Activated CD4-positive, alpha-beta T cell treated with anti-CD3 and anti-CD28 coated beads, Interleukin-2, Interleukin-6, amounts not matched to agents 100 ng/mL and 50 ng/mL, durations not matched to agents 16 hours and 8 hours (primary cell): ENCODE measurements at regions not wholly inside any gene's neighbourhood (a gene's known extent, or its start where the extent isn't known, plus 50 kb on each side); places are given as distances from the start of the nearest gene placed in this dataset.
"Not testable (repeated sequence)": the region's sequence is repeated elsewhere in the genome, so short reads cannot be mapped to it uniquely, and the experiment has no call there.

Source experiments
- DNase-seq: peaks from one replicate; pipeline ENCODE4 v3.0.0-alpha.2; 2020

DNA sequence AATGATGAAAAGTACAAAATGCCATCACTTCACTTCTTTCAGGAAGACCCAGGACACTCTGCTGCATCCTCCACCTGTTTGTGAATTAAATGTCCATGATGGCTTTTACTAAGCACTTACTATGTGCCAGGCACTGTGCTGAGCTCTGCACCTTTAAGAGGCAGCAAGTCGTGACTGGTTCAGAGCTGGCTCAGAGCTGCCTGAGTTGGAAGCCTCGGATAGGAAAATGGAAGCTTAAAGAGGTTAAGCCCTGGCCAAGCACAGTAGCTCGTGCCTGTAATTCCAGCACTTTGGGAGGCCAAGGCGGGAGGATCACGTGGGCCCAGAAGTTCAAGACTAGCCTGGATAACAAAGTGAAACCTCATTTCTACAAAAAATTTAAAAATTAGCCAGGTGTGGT, 95.6 kb downstream of the SNX5 start:
- DNase-seq: no peak

DNA sequence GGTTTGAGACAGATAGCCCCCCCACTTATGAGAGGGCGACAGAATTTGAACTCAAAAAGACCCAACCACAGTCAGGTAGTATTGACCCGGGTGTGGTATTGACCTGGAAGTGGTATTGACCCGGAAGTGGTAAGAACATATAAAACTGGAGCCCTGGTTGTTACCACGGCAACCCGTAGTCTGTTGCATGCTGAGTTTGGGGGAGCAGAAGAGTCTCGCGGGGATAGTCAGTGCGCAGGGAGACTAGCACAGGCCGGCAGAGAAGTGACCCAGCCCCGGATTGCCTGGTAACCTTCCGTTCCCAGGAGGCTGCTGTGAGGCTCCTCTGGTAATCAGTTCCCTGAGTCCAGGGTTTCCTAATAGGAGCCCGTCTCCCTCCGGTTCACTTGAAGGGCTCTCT, 96.2 kb downstream of the SNX5 start:
- DNase-seq: no peak

DNA sequence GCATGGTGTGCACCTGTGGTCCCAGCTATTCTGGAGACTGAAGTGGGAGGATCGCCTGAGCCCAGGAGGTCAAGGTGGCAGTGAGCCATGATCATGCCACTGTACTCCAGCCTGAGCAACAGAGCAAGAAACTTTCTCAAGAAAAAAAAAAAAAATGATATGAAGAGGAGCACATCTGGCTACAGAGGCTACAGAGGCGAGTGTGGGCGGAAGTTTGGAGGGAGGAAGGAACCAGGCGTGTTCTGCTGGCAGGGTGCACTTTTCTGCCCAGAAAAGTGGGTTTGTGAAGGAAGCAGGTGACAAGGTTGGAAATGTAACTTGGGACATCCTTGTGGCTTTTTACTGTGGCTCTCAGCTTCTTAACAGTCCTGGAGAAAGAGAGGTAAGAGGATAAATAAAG, 96.7 kb downstream of the SNX5 start:
- no peak for DNase-seq

DNA sequence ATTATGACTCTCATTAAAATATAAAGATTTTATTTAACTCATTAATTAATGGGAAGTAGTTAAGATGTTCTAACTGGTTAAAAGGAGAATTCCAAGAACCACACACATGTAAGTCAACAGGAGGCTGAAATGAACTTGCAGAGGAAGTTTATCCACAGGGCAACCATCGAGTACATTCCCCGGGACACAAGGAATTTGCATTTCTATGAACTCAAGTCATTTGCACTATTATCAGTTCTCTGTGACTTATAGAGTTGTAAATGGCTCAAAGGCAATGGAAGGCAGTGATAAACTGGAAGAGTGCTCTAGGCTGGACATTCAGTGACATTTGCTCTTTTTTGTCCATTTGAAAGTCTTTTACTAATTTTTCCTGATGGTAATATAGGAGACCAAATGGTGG, 97.4 kb downstream of the SNX5 start:
- DNase-seq: no peak

DNA sequence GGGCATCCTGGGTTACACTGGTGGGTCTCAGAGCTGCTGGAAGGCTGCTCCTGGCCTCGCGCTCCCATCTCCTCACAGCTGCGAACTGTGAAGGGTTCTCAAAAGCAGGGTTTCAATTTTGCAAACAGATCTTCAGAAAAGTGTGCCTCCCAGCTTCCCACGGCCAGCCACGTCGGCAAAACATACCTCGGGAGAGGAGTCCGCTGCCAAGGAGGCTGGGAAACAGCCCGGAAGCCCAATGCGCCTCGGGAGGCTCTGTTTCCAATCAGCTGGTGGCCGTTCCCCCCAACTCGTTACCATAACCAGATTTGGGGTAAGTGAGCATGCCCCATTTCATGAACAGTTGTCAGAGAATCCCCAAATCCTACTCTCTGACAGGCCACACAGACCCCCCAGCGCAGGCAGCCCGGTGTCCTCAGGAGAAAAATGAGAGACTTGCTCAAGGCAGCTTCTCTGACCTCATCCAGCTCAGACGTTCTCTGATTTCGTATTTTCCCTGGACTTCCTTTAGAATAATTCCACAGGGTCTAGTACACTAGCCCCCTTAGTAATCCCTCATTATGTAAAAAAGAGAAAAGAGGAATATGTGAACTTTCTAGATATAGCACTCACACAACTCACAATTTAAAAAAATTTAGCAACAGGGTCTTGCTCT, 98.4 kb downstream of the SNX5 start:
- no peak for DNase-seq

DNA sequence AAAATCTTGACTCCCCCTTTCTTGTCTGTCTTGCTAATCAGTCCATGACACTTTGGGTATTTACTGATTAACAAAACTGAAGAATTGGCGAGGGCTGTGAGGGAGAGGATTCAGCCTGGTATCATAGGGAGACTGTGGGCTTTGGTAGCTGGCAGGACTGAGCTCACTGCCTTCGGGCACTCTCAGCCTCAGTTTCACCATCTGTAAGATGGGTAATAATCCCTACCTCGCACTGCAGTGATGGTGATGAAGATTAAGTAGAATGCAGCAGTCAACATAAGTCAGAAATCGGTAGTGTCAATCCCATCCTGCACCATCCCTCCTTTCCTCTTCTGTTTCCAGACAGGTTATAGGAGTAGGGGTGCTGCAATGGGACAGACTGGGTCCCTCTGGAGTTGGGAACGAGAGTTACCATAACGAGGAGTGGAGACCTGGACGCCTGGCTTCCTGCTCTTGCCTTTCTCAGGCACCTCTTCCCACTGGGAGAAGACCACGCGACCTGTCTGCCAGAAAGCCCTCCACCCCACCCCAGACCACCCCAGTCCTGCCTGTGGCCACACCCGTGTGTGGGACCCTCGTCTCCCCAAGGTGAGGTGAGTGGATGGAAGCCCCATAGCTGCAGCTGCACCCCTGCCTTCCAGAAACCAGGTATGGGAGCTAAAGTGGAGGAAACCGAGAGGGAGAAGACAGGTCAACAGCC, 99.1 kb downstream of the SNX5 start:
- no peak for DNase-seq

DNA sequence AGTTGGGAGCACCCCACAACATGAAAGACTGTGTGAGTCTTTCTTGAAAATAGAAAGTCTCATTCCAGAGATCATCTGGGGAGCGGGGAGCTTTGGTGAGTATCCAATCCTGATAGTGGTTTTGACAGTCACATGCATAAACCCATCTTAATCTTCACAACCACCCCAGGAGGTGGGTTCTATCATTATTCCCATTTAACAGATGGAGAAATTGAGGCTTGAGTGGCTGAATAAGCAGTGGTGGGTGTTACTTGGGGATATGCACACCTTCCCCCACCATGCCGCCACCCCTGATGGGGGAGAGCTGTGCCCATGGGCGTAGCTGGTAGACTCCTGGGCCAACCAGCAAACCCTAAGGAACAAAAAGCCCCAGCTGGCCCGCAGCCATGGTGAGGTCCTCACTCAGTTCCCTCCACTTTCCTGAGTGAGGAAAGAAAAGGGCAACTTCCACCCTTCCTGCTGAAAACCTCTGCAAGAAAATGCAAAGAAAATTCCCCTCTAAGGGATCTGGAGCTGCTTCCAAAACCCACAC, 99.8 kb downstream of the SNX5 start:
- DNase-seq: no peak

DNA sequence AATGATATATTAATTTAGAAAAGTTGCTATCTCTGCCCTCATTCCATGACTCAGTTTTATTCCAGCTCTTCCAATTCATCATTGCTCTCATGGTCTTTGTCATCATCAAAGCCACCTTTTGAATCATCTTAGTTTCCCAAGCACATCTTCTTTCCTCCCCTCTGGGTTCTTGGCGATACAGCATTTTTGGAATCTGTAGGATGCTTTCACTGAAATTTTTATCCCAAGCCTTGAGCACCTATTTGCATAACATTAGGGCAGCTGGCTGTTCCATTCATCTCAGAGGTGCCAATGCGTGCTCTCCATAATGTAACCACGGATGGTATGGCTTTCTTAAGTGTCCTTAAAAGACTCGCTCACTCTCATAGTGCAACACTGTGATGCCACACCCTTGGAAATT, 100.4 kb downstream of the SNX5 start:
- DNase-seq: no peak

DNA sequence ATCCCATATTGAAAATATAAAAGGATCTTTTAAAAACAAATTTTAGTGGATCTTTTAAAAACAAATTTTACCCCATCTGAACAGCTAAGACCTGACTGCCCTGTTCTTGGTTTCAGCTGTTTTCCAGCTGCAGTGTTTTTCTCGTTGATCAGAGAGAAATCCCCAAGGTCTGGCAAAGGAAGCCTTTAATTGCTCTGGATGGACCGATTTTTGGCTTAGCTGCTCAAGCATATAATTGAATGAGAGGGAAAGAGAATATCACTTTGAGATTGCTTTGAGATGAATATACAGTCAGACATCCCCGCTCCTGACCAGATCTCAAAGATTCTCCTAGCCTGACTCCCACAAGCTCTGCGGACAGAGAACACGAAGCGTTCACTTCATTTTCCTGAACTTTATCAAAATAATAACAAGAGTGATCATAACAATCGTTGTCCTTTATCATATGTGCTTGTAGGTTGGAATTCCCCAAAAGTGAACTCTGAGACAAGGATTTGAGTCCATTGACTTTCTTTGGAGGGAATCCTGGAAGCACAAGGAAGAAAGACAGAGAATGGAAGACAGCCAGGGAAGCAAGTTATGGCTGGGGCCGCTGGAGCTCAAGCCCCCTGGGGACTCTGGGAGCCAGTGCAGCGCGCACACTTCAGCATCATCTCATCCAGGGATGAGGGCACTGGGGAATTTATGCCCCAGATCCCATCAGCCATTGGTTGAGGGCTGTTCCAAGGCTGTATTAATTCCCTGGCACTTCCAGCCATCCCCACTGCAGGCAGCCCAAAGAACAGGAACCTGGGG, 101.3 kb downstream of the SNX5 start:
- no peak for DNase-seq

DNA sequence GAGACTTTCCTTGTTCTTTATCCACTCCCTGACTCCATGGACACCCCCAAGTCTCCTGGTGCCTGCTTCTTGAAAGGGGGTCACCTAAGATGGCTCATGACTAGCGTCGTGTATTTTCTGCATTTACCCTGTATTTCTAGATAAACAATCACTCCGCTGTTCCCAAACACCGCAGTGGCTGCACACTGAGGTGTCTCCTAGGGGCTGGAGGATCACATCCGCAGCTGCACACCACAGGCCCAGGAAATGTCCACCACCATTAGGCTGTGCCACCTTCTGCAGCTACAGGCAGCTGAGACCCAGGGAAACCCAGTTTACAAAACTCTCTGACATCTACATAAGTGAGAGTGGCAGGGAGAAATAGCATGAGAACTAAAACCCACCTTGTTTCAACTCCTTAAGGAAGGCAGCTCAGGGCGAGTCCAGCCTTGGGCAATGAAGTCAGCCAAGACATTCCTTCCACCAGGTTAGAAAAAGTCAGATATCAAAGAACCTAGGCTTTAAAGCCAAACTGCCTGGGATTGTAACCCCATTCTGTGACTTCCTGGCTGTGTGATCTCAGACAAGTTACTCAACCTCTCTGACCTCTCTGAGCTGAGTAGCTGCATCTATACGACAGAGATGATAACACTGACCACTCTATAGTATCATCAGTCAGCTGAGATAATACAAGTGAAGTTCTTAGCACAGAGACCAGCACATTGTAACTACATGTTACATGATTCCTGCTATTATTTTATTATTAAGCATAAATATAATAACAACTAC, 102.2 kb downstream of the SNX5 start:
- no peak for DNase-seq

DNA sequence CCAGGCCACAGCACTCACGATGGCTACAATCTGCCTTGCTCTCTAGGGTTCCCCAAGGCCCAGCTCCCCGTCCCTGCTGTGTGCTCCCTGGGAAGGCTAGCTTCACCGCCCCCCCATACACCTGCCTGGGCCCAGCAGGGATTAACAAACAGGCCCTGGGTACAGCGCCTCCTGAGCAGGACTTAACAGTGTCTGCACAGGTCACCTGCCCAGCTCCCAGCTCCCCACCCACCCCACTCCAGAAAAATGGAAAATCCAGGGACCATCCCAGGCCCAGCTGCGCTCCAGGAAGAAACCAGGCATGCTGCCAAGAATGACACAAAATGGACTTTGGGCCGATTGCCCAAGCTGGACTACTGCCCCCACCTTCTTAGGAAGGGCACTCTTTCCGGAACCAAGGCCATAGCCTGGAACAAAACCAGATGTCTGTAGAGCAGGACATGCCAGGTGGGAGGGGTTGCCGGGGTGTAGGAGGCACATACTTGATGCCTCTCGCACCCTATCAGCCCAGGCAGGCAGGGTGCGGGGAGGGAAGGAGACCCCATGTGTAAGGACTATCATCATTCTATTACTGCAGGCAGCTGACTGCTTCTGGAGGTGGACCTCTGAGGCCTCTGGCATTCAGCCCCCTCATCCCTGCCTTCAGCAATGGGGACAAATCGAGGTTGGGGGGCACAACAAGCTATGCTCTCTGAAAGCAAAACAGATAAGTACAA, 104.9 kb downstream of the SNX5 start:
- no peak for DNase-seq

DNA sequence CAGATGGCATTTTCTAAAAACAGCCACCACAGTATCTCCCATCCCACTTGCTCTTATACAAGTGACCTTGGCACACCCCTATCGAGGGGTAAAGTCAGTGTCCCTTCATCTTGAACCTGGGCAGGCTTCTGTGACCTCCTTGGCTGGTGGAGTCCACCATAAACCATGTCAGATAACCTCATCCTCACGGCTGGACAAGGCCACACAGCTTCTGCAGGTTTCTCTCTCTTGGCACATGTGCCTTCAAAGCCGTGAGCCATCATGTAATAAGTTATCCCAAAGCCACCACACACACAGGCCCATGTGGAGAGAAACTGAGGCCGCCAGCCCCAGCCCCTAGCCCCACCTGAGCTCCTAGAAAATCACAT, 105.4 kb downstream of the SNX5 start:
- no peak for DNase-seq

DNA sequence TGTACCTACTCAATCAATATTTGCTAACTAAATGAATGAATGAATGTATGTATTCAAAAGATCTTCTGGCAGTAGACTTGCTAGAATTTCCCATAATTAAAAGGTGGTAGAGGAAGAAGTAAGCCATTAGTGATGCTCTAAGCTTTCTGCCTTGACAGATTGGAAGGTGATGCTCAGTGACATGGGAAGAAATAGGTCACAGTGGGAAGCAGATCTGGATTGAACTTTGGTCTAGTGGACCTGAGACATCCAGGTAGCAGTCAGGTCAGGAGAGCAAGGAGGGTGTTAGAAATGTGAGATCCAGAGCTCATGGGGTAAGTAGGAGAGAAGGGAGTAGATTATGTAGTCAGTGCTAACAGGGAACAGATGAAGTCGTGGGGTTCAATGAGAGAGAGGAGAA, 106.4 kb downstream of the SNX5 start:
- no peak for DNase-seq

DNA sequence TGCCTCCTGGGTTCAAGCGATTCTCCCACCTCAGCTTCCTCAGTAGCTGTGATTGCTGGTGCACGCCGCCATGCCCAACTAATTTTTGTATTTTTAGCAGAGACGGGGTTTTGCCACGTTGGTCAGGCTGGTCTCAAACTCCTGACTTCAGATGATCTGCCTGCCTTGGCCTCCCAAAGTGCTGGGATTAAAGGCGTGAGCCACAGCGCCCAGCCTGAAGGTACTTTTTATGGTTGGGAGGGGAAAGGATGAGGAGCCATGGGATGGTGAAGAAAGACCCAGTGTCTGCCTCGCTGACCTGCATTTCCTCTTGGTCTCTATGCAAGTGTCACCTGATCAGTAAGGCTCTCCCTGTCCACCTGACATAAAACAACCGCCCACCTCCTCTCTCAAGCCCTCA, 107.0 kb downstream of the SNX5 start:
- not testable (repeated sequence) for DNase-seq

DNA sequence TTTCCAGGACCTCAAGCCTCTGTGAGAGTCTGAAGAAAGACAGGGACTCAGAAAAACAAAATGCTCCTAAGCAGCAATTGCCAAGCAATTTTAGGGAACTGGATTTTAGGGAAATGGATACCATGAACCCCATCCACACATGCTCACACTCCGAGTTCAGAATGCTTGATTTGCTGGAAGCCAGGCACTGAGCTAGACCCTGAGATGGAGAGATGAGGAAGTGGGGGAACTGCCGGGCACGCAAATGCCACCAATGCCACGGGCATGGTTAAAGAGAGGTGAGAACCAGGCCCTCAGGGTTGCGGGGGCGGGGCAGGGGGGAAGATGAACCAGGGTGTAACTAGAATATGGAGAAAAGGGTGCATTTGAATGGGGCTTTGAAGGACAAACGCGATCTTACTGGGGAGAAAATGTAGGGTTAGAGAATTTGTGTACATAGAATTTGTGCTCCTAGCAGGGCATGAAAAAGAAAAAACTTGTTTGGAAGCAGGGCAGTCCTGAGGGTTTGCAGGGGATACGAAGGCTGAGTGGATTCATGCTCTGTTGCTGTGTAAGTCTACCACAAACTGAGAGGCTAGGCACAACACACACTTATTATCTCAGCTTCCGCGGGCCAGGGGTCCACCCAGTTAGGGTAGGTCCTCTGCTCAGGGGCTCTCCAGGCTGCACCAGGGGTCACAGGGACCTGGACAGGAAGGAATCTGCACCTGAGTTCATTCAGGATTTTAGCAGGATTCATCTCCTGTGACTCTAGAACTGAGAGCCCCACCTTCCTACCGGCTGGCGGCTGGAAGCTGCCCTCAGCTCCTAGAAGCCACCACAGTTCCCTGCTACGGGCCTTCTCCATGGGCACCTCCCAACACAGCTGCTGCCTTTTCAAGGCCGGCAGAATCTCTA, 108.0 kb downstream of the SNX5 start:
- no peak for DNase-seq

DNA sequence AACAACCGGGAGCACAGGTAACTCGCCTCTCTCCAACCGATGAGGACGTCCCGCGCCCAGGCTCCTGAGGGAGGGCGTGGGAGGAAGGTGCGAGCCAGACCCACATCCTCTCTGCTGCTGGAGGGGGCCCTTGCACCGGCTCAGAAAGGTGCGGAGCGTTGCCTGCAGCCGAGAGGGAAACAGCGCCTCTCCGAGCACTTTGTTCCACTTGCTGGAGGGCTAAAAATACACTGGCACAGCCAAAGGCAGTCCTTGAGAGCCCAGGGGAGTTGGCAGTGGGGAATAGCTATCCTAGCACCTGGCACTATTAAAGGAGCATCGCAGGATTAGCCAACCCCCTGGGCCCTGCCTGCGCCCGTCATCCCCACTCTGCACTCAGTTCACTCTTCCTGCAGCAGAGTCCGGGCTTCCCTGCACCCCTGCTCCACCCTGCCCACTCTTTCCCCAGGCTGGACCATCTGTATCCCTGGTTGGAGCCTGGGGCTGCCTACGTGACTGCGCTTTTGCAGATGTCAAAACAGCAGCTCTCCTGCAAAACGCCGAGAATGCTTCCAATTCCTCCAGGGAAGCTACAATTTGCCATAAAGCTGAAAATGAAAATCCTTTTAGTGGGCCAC, 108.9 kb downstream of the SNX5 start:
- DNase-seq: peak; percentile 18

DNA sequence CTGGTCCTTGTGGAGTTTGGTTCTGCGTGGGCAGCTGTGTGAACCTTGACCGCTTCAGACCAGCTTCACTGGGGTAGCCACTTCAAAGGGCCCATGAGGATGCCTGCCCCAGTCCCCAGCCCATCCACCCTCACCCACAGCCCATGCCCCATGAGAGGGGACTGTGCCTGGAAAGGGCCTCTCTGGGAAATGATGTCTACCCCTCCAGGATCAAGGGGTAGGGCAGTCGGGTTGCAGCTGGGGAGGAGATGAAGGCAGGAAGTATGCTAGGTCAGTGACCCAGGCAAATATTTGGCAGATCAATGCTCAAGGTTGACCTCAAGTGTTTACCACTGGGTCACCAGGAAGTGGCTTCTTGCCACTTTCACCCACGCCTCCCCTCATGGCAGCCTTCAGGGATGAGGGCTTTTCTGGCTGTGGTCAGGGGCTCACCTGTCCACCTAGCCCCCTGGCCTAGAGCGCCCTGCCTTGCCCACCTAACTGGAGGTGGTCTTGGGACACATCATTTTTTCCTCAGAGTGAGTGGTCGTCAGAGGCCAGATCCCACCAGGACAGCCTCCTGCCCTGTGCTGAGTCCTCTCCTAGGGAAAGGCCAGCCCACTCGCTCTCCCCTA, 109.5 kb downstream of the SNX5 start:
- no peak for DNase-seq

DNA sequence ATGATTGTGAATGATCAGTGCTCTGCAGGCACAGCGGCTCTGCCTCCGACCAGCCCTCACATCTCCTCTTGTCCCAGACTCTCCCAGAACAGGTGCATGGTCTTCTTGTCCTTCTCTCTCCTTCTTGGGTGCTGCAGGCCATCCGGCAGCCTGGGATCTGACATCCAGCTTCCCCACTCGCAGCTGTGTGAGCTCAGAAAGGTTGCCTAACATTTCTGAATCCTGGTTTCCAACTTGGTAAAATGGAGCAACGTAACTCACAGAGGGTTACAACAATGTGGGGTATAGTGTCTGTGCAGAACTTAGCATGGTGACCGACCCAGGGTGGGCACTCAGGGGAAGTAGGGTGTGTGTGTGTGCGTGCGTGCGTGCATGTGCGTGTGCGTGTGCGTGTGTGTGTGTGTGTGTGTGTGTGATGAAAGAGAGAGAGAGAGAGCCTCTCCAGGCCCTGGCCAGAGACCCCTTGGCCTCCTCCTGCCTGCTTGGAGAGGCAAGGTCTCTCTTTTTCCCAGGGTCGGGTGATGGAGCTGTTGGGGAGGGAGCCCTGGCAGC, 110.1 kb downstream of the SNX5 start:
- no peak for DNase-seq

DNA sequence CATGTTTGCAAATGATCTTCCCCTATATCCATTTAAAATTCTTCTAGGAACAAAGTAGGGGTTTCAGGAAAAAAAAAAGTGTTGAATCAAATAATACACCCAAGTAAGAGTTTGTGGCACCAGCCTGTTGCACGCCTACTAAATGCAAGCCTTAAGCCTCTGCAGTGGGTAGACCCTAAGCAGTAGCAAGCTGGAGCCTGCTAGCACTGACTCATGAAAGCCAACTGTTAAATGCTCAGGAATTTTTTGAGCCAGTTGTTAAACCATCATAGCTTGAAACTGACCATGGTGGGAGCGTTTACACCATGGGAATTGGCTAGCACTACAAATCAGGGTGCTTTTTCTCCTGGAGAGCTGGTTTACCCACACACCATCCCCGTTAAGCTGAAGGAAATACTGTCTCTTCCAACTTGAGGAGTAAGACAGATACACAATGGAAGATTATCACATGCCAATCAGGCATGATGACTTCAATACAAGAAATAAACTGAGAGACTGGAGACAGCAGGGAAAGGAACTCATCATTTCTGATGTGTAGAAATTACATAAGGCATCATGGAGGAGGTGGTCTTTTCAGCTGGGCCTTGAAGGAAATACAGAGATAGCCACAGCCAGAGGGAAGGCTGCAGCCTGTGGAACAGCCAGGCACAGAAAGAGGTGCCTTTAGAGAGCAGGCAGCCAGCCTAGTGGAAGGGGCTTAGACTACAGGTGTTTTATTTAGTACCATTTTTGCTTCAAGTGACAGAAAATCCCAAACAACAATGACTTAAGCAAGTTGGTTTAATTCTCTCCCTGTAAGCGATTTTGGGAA, 110.8 kb downstream of the SNX5 start:
- DNase-seq: no peak
